HFFc6 (cell line): ENCODE measurements at regions not wholly inside any gene's neighbourhood (a gene's known extent, or its start where the extent isn't known, plus 50 kb on each side); places are given as distances from the start of the nearest gene placed in this dataset.

Experiments used
- DNase-seq: peaks from one replicate; pipeline ENCODE4 v3.0.0-alpha.2; 2018
- H3K27ac Mint-ChIP-seq: 2 replicates; pipeline ENCODE4 v1.8.0; 2020; ENCODE audit warnings: mild to moderate bottlenecking, mixed read lengths
- H3K27me3 Mint-ChIP-seq: 2 replicates; pipeline ENCODE4 v1.8.0; 2021; ENCODE audit warnings: mild to moderate bottlenecking, moderate library complexity, mixed read lengths; ENCODE audit not compliant: insufficient read depth
- H3K36me3 Mint-ChIP-seq: 2 replicates; pipeline ENCODE4 v1.8.0; 2021; ENCODE audit warnings: low read depth, mixed read lengths
- H3K4me1 Mint-ChIP-seq: 2 replicates; pipeline ENCODE4 v1.8.0; 2020; ENCODE audit warnings: low read depth, mixed read lengths
- H3K4me3 Mint-ChIP-seq: 2 replicates; pipeline ENCODE4 v1.8.0; 2020; ENCODE audit warnings: mild to moderate bottlenecking, moderate library complexity, mixed read lengths
- H3K9me3 Mint-ChIP-seq: 2 replicates; pipeline ENCODE4 v1.8.0; 2020; ENCODE audit warnings: mild to moderate bottlenecking, mixed read lengths
- CTCF ChIP-seq: fragments of 200-600 bp; sonication (generic); IDR thresholded peaks from 2 replicates; pipeline ENCODE4 v1.5.0; 2021; ENCODE audit warnings: antibody characterized with exemption, mild to moderate bottlenecking

- H3K27ac Mint-ChIP-seq = no peak overlapping the region
- H3K4me1 Mint-ChIP-seq = peaks cover 7% of the 10 kb centered on the region
- TF ChIP-seq CTCF = no peak
- no peak for DNase-seq
- no peaks in the 10 kb centered on the region for H3K9me3 Mint-ChIP-seq
- no peaks in the 10 kb centered on the region for H3K36me3 Mint-ChIP-seq
- peaks cover 13% of the 10 kb centered on the region for H3K27me3 Mint-ChIP-seq
- H3K4me3 Mint-ChIP-seq = no peak overlapping the region
Observed at GRCh38 chr12:63020269-63020668, 85.3 kb upstream of the PPM1H start.

- no peak for DNase-seq
- Mint-ChIP-seq H3K9me3 (no peaks in the 10 kb centered on the region), H3K4me1 (peaks cover 7% of the 10 kb centered on the region), H3K27ac (no peak overlapping the region), H3K27me3 (peaks cover 13% of the 10 kb centered on the region), H3K4me3 (no peak overlapping the region), H3K36me3 (no peaks in the 10 kb centered on the region)
- TF ChIP-seq CTCF = no peak
Observed at GRCh38 chr12:63018273-63018672, 83.3 kb upstream of the PPM1H start.

- no peak overlapping the region for H3K27ac Mint-ChIP-seq
- no peaks in the 10 kb centered on the region for H3K36me3 Mint-ChIP-seq
- no peak for DNase-seq
- no peak overlapping the region for H3K4me3 Mint-ChIP-seq
- no peaks in the 10 kb centered on the region; the same call in 1 of the 2 replicates for H3K4me1 Mint-ChIP-seq
- no peaks in the 10 kb centered on the region for H3K9me3 Mint-ChIP-seq
- H3K27me3 Mint-ChIP-seq = peaks cover 9% of the 10 kb centered on the region
- TF ChIP-seq CTCF = no peak
Observed at GRCh38 chr12:63013302-63013701, 78.4 kb upstream of the PPM1H start.

- H3K27me3 Mint-ChIP-seq = peaks cover 12% of the 10 kb centered on the region
- H3K36me3 Mint-ChIP-seq = no peaks in the 10 kb centered on the region
- H3K27ac Mint-ChIP-seq = no peak overlapping the region
- peaks cover 5% of the 10 kb centered on the region; the same call in 1 of the 2 replicates for H3K4me1 Mint-ChIP-seq
- H3K4me3 Mint-ChIP-seq = no peak overlapping the region
- no peaks in the 10 kb centered on the region for H3K9me3 Mint-ChIP-seq
- TF ChIP-seq CTCF = no peak
- no peak for DNase-seq
Observed at GRCh38 chr12:63010698-63011097, 75.7 kb upstream of the PPM1H start.

DNA sequence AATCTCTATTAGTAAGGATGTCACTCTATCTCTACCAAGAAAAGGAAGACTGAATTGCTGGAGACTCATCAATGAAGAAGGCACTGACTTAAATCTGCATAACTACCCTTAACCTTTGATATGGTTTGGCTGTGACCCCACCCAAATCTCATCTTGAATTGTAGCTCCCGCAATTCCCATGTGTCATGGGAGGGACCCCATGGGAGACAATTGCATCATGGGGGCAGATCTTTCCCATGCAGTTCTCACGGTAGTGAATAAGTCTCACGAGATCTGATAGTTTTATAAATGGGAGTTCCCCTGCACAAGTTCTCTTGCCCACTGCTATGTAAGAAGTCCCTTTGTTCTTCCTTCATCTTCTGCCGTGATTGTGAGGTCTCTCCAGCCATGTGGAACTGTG, 73.4 kb upstream of the PPM1H start:
- no peak overlapping the region for H3K27ac Mint-ChIP-seq
- no peaks in the 10 kb centered on the region for H3K36me3 Mint-ChIP-seq
- no peak for TF ChIP-seq CTCF
- no peaks in the 10 kb centered on the region for H3K9me3 Mint-ChIP-seq
- H3K4me1 Mint-ChIP-seq = peaks cover 5% of the 10 kb centered on the region; the same call in 1 of the 2 replicates
- H3K27me3 Mint-ChIP-seq = peaks cover 7% of the 10 kb centered on the region
- no peak overlapping the region for H3K4me3 Mint-ChIP-seq
- DNase-seq = no peak

- no peaks in the 10 kb centered on the region for H3K9me3 Mint-ChIP-seq
- no peak overlapping the region for H3K27ac Mint-ChIP-seq
- no peak for TF ChIP-seq CTCF
- DNase-seq = no peak
- no peak overlapping the region for H3K4me3 Mint-ChIP-seq
- no peaks in the 10 kb centered on the region for H3K36me3 Mint-ChIP-seq
- peaks cover 5% of the 10 kb centered on the region; the same call in 1 of the 2 replicates for H3K4me1 Mint-ChIP-seq
- H3K27me3 Mint-ChIP-seq = peaks cover 7% of the 10 kb centered on the region
Observed at GRCh38 chr12:63007726-63008125, 72.8 kb upstream of the PPM1H start.
